UCSD-AML1 (cell line): ENCODE measurements at regions not wholly inside any gene's neighbourhood (a gene's known extent, or its start where the extent isn't known, plus 50 kb on each side); places are given as distances from the start of the nearest gene placed in this dataset.
"Not testable (repeated sequence)": the region's sequence is repeated elsewhere in the genome, so short reads cannot be mapped to it uniquely, and the experiment has no call there.

Experiments
- DNase-seq: peaks from one replicate; lab custom pipeline; 2025; ENCODE audit not compliant: unreplicated experiment; lab: John Stamatoyannopoulos, UW

DNA sequence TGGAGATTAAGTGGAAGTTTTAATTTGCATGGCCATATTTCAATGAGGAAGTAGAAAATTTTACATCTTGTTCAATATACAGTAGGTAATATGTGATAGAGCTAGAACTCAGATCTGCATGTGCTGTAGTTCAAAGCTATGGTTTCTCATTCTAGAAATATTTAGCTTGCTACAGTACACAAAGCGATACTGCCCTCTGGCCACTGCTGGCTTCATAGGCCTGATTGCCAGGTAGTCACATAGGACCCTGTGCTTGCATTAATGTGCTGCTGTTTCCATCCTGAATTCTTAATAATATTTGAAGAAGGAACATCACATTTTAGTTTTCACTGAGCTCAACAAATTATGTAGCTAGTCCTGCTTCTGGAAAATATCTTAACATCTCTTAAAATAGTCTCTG, 87.0 kb downstream of the PLSCR2 start:
- peak; percentile 8 for DNase-seq

- DNase-seq: no peak
These were observed 89.3 kb downstream of the PLSCR2 start for GRCh38 chr3:146380046-146380445.

- no peak for DNase-seq
These were observed 94.1 kb downstream of the PLSCR2 start for GRCh38 chr3:146375219-146375618.

GRCh38 chr3:146374146-146374545, 95.2 kb downstream of the PLSCR2 start:
- DNase-seq: no peak

GRCh38 chr3:146371902-146372301, 97.5 kb downstream of the PLSCR2 start:
- no peak for DNase-seq

GRCh38 chr3:146368882-146369523, 100.4 kb downstream of the PLSCR2 start:
- DNase-seq: no peak

GRCh38 chr3:146359841-146360240, 108.9 kb upstream of the PLSCR4 start:
- no peak for DNase-seq

GRCh38 chr3:146354421-146354820, 103.5 kb upstream of the PLSCR4 start:
- DNase-seq: not testable (repeated sequence)

DNA sequence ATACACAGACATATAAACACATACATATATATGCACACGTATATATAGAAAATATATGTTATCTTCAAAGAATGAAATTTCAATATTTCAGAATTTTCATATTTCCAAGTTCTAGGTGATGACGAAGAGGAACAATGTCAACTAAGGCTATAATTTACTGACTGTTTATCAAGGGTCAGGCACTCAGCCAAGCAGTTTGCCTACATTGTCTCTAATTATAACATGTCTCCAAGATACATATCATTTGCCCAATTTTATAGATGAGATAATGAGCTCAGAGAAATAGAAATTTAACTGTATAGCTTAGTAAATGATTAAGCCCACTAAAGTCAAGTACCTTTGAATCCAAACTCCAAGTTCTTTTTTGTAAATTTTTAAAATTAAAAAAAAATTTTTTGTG, 99.9 kb upstream of the PLSCR4 start:
- no peak for DNase-seq

DNA sequence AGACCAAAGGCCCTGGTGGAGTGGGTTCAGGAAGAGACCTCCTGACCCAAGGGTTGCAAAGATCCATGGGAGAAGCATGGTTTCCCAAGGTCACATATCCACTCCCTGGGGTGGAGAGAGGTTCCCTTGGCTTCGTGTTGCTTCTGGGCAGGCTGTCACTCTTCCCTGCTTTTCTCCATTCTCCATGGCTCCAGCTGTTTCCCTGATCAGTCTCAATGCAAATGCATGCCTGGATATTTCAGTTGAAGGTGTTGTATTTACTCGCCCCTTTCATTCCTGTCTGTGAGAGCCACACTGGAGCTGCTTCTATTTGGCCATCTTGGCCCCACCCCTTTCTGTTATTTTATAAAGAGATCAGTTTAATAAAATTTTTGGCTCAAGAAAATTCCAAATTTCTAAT, 95.0 kb upstream of the PLSCR4 start:
- no peak for DNase-seq

DNA sequence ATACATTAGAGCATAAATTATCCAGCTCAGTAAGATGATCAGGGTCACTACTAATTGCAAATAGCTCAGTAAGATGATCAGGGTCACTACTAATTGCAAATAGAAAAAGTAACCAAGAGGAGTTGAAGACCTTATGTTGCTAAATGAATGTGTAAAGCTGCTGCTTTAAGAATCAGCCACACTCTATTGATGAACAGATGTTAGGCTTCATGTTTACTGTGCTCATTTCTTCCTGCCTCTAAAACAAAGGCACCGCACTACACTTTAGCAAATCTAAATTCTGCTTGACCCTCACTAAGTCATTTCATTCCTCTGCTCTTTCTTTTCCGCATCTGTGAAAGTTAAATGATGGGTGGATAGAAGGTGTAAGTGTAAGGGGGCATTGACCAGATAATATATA, 92.6 kb upstream of the PLSCR4 start:
- no peak for DNase-seq

DNA sequence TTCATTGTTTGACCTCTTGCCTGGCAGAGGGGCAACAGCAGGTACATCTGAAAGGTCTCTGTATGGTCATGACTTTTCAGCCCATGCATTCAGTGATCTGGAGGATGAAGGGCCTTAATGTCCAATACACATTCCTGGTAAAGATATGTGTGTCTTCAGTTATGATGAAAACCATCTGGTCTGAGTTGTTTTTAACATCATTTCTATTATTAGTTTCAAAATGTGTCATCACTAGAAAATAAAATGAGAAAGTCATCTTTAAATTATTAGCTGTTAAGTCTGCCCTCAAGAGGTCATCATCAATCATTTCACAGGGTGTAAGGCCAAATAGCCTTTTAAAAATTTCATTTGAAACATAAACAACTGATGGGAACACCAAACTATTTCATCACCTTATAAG, 92.1 kb upstream of the PLSCR4 start:
- DNase-seq: no peak

DNA sequence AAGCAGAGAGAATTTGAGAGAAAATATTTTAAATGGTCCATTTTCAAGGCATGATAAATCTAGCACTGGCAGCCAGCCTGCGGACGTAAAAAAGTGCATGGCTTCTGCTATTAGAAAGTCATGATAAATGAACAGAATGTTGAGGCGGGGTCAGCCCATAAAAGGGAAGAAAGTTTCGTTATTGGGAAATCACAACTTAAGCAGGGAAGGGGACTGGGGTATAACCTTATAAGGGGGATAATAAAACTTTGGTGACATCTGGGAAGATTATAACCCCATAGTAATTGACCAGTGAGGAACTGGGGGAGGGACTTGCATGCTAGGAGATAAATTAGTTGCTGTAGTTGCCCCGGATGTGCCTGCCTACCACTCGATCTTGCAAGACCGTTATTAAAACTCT, 88.4 kb upstream of the PLSCR4 start:
- no peak for DNase-seq

DNA sequence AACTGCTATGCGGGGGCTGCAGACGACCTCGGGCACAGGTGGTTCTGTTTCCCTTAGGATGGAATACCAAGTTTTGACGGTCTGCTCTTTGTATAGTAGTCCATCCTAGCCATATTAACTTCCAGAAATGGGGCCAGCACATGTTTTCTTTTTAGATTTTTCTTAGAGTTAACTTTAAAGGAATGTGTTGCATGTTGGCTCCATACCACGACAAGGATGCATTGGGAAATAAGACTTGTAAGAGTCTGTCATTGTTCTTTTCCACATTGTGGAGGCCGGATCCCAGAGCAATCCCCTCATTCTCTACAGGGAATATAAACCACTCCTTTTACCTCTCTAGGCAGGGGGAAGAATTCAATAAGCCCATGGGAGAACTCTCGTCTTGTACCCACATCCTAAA, 87.1 kb upstream of the PLSCR4 start:
- DNase-seq: no peak

- DNase-seq: no peak
These were observed 84.5 kb upstream of the PLSCR4 start for GRCh38 chr3:146335386-146335785.

DNA sequence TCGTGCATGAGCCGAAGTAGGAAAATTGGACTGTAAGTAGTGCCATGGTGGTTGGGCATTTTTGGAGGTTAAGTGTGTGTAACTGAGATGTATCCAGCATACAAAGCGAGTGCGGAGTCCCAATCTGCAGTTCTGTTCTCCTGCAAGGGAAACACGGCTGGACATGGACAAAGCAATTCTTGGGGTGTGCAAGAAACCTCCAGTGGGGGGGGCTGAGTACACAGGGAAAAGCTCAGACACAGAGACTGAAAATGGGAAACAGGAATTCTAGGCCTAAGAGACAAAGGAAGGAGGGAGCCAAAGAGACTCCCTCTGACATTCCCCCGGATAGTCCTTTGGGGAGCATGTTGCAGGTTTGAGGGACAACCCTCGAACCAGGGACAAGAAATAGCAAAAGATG, 83.2 kb upstream of the PLSCR4 start:
- peak; percentile 15 for DNase-seq

DNA sequence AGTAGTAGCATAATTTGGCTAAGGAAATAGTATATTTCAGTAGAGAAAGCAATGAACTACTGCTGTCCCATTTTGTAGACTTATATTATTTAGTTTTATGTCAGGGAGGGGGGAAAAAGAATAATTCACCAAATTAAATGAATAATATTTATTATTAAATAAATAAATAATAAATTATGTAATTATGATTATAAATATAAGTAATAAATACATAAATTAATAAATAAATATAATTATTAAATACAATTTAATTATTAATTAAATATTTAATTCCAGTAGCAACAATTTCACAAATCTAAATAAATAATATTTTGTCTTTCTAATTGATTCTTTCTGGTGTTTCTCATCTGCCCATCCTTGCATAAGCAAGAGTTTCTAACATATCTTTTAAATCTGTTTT, 81.1 kb upstream of the PLSCR4 start:
- DNase-seq: no peak

DNA sequence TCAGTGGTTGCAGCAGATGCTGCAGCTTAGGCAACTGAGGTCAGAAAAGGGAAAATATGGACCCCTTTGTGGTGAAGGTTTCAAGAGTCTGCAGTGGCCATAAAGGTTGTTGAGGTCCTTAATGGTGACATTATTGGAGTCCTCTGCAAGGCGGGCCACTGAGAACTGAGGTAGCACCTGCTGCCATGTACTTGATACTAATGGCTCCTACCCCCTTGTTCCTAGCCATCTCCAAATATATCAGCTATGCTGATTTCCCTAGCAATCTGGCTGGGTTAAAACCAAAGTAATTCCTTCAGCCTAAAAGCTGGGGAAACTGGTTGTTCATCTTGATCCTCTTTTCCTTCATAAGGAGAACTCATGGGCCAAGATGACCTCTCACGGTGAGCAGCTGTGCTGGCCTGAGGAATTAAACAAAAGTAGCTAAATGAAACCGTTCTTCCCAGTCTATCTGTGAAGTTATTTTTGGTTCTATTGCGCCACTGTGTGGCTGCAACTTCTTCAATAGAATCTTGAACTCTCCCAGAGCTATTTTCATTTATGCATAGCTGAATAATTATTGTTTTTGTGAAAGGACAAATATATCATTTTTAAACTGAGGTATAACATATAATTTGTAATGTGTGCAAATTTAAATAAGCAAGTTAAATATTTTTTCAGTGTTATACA, 76.1 kb upstream of the PLSCR4 start:
- DNase-seq: peak; percentile 13

GRCh38 chr3:146325170-146325569, 74.3 kb upstream of the PLSCR4 start:
- DNase-seq: no peak

- DNase-seq: peak; percentile 6
These were observed 71.4 kb upstream of the PLSCR4 start for GRCh38 chr3:146322216-146322817.

- no peak for DNase-seq
These were observed 64.0 kb upstream of the PLSCR4 start for GRCh38 chr3:146314871-146315270.

- DNase-seq: no peak
These were observed 62.8 kb upstream of the PLSCR4 start for GRCh38 chr3:146313746-146314111.
